Cerebellar cortex (tissue), 1 donor: ENCODE measurements at regions not wholly inside any gene's neighbourhood (a gene's known extent, or its start where the extent isn't known, plus 50 kb on each side); places are given as distances from the start of the nearest gene placed in this dataset.
A peak's percentile ranks its signal among the peaks of the same experiment; 100 is the strongest.

Experiments used
- DNase-seq: peaks from one replicate; pipeline ENCODE4 v3.0.0-alpha.2; 2015; ENCODE audit warnings: low spot score

- DNase-seq = no peak
Measured at GRCh38 chr17:71910002-71910401, 210.8 kb upstream of the SOX9 start.

GRCh38 chr17:71914042-71914441 lies 206.8 kb upstream of the SOX9 start:
- no peak for DNase-seq

DNA sequence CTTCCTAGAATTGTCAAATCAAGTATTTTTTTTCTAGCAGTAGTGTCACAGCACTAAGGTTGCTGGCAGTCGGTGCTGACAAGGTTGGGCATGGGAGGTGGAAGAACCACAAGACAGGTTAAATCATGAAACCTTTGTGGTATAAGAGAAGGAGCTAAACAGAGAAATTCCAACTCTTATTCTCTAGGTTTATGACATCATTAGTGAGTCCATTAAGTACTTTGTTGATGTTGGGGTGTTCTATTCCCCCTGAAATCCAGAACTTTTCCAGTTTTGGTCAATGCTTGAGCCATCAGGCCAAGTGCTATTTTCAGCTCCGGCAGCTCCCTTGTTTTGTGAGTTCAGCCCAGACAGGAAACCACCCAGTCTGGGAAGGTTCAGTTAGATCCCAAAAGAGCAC lies 206.0 kb upstream of the SOX9 start:
- no peak for DNase-seq

- DNase-seq = no peak
Measured at GRCh38 chr17:71917715-71918114, 203.1 kb upstream of the SOX9 start.

DNA sequence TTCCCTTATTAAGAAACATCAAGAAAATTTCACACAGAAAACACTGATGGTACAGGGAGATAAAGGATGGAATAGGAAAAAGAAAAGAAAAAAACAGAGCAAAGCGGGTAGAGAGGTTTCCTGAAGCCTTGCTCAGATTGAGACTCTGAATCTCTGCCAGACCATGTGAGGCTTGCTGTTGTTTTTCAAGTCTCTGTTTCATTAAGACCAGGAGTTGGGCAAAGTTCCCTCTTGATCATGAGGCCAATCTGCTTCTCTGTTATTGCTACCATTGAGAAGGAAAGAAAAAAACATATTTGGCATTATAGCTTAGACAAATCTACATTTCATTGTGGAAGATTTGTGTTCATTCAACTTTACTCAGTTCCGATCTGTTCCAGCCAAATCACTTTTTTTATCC lies 201.6 kb upstream of the SOX9 start:
- DNase-seq = no peak

GRCh38 chr17:71919896-71920295 lies 200.9 kb upstream of the SOX9 start:
- DNase-seq = no peak

DNA sequence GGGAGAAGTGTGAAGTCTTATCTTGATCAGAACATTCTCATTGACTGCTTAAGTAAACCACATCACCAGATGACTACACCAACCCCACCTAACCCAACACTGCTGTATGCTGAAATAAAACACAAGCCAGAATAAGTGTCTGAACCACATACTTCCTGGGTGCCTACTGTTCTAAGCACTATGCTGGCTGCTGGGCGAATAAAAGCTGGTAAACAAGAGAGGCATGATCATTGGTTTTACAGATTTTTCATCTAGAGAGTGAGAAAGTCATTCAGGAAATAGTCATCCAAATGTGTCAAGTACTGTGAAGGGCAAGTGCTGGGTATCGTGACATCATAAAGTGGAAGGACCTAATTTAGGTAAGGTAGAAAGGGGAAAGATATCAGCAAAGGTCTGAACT lies 199.0 kb upstream of the SOX9 start:
- DNase-seq = no peak

- DNase-seq = no peak
Measured at GRCh38 chr17:71922439-71922838, 198.4 kb upstream of the SOX9 start.

GRCh38 chr17:71926746-71927398 lies 193.9 kb upstream of the SOX9 start:
- DNase-seq = no peak

- DNase-seq = no peak
Measured at GRCh38 chr17:71933306-71933705, 187.5 kb upstream of the SOX9 start.

DNA sequence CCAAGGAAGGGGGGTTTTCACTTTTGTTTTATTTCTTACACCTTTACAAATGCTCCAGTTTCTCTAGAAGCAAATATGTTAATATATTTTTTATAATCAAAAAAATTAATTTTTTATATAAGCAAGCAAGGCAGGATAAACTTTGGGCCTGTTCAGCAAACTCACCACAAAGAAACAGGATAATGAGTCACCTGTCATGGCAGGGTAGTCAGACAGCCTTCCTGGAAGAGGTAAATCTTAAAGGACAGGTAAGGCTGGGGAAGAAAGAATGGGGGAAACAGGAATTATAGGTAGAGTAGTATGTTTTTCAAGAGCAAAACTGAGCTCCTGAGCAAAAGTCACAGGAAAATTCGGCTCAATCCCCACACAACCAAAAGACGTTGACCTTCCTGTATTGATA lies 186.3 kb upstream of the SOX9 start:
- no peak for DNase-seq

GRCh38 chr17:71935341-71935740 lies 185.5 kb upstream of the SOX9 start:
- no peak for DNase-seq

GRCh38 chr17:71936977-71937376 lies 183.8 kb upstream of the SOX9 start:
- DNase-seq = no peak

- DNase-seq = no peak
Measured at GRCh38 chr17:71937914-71938313, 182.9 kb upstream of the SOX9 start.

DNA sequence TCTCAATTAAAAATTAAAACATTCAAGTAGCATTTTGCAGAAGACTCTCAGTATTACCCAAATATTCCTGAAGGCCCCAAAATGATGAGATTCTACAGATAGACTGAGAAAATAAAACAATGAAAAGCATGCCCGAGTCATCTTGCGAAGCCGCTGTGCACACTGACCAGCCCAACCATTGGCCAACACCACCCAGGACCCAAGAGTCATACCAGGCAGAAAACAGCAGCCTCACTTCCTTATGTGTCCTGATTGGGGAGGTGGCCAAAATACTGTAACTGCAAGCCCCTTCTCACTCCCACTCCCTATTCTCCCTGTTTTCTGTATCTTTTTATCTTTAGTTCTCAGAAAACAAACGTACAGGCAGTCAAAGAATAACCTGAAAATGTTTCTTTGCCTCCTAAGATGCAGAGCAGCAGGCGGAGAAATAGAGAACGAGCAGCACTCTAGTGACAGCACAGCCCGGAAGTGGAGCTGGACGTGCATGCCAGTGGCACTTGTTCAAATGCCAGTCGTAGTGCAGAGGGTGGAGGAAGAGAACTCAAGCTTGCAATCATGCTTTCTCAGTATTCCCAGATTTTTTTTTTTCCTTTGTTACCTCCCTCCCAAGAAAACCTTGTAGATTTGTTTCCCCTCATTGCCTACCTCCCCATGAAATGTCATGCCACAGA lies 182.3 kb upstream of the SOX9 start:
- DNase-seq = no peak

DNA sequence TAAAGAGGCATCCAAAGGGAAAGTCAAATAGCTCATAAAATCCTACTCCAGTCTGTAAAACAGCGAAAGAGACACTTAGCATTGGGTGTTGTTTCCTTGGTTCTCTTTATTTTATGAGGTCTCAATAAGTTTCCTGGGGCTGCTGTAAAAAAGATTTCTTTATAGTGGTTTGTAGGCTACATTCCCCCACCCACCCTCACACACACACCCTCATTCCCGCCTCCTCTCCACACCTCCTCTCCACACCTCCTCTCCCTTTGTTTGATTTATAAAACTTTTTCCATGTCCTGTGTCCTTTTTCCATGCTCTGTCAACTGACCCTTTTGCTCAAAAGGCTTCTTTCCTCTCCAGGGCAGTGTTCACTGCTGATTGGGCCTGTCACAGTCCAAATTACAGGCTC lies 178.9 kb upstream of the SOX9 start:
- no peak for DNase-seq

GRCh38 chr17:71942626-71943025 lies 178.2 kb upstream of the SOX9 start:
- no peak for DNase-seq

DNA sequence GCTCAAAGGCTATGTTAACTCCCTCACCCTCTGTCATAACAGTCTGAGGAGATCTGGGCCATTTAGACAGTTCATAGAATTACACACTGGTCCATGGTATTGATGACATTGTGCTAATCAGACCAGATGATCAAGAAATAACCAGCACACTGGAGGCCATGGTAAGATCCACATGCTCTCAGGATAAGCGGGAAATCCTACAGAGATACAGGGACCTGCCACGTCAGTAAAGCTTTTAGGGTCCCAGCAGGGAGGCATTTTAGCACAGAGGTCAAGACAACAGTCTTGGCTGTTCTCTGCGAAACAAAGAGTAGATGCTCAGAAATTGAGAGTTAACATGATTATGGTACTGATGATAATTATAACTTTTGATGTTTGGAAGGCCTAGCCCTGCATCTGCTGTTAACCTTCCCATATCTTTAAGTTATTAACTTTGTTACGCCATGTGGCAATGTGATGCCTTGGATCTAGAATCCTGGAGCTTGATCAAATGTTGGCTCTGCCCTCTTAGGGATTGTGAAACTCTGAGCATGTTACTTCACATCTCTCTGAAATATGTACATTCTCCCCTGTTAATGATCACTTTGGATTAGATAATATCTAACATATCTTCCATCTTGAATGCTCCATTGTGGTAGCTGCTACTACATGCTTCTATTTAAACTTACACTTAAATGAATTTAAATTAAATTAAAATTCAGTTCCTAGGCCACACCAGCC lies 172.0 kb upstream of the SOX9 start:
- no peak for DNase-seq

DNA sequence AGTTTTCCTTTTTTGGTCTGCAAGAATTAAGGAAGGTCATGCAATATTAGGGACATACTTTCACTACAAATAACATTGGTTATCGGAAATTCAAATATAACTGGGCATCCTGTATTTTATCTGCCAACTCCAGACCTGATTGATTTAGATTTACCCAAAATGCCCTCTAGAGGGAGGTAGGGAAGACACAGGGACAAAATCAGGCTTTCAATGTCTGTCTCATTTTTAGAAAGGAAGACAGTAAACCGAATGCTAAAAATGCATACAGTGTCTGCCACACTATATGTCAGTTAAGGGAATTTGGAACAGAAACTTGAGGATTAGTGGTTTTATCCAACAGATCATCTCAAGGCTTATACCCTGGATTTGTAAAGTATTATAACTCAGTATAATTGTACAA lies 161.7 kb upstream of the SOX9 start:
- DNase-seq = no peak

DNA sequence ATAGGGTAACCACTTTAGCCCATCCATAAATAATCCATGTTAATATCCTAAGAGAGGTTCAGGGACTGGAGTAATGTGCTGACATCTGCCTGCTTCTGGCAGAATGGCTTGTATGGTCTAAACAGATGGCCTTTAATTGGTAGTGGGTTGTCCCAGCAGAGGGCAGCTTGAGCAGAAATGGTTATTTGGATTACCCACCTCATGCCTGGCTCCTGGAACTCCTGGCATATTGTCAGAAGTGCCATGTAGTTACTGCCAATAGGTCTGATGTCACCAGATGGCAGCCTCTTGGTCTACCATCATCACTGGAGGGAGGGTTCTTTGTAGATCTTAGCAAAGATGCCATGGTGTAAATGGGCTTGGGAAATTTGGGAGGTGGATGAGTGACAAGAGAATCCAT lies 157.5 kb upstream of the SOX9 start:
- DNase-seq = peak; percentile 5

DNA sequence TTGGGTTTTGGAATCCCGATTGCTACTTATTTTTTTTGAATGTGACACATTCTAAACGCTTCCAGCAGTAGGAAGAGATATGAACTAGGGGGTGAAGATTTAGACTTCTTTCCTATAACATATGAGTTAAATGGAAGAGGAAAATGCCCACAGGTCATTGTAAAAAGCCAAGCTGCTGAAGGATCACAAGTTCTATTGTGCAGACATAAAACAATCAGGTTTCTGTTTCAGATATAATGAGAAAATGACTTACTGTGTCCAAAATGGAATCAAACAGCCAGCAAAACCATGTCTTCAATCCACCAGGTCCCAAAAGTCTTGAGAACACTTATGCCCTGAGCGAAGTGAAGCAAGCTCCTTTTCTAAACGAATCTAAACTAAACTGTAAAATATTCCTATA lies 157.0 kb upstream of the SOX9 start:
- no peak for DNase-seq

DNA sequence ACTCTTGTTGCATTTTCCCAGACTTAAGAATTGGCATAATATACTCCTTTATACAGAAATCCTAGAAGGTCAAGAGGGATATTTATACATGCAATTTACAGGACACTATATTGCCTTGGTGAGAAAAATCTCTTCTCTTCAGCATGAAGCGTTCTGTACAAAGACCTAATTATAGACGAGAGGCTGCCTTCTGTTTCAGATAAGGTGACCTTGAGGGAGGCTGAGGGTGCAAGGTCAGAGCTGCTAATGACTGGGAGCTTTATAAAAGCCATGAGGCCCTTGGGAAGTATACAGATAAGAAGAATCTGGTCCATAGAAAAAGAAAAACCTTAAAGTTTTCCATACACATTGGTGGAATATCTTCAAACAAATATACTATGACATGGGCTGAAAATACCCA lies 156.3 kb upstream of the SOX9 start:
- no peak for DNase-seq

- DNase-seq = no peak
Measured at GRCh38 chr17:71966055-71966454, 154.8 kb upstream of the SOX9 start.
